CD4-positive, alpha-beta T cell treated with Interferon gamma for 1 hour (primary cell): ENCODE measurements at regions not wholly inside any gene's neighbourhood (a gene's known extent, or its start where the extent isn't known, plus 50 kb on each side); places are given as distances from the start of the nearest gene placed in this dataset.

Experiments used
- DNase-seq: peaks from one replicate; pipeline ENCODE4 v3.0.0-alpha.2; 2020

DNA sequence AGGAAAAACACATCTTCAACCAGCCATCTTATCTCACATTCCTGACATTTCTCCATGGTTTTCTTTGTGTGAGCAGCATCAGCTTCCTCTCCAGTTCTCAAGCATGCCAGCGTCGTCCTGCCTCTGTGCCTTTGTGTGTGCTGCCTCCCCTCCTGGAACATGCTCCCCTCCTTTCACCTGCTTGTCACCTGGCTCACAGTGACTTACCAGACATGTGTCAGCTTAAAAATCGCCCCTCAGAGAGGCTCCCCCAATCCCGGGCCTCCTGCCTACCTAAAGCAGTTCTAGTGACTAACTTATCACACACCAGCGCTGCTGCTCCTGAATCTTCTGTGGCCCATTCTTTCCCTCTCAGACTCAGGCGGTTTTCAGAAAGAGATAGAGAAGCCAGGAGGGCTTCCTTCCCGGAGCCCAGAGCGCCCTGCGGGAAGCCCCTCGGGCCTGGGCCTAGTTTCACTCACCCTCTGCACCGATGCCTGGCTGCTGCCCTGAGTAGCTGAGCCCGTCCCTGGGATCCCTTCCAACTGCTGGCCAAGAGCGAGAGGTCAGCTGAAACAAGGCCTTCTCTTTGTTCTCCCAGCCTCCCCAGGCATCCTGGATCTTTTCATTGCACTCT, 51.1 kb upstream of the MVB12B start:
- no peak for DNase-seq

DNA sequence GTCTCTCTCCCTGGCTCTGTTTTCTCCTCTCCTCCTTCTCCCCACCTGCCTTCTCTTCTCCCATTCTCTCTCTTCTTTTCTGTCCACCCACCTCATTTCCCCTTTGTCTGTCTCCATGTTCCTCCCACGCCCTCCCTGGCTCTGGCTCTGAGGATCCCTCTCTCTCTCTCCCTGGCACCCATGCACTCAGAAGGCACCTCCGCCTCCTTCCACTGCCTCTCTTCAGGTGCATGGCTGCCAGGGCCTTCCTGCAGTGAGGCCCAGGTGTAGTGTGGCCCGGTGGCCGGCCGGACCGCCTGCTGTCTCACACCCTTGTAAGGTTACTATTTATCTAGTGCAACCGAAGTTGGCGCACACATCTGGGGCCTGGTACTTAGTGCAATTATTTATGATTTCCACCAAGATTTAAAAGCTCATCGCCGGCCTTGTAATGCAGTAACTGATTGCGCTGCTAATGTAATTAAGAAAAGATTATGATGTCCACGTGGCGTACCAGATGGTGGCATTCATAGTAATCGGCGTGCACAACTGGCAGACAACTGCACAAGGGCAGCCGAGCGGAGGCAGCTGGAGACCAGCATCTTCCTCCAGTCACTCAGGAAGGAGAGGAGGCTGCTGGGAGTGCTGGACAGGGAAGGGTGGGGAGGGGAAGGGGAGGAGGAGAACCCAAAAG, 50.4 kb upstream of the MVB12B start:
- DNase-seq = no peak
